ENCODE measurements at regions not wholly inside any gene's neighbourhood (a gene's known extent, or its start where the extent isn't known, plus 50 kb on each side); places are given as distances from the start of the nearest gene placed in this dataset.

- no peak overlapping the region for H3K4me3 Mint-ChIP-seq
- DNase-seq (peak; percentile 27), ATAC-seq (peak; percentile 88)
- peaks cover 10% of the 10 kb centered on the region for H3K27me3 Mint-ChIP-seq
- ChIA-PET POLR2A (interaction anchor here (0.6 to 0.7 kb wide), 2 partner anchors 61 to 504 kb away, joined by 3 to 4 read pairs; no protein-coding TSS in a partner anchor), CTCF (interaction anchor here (0.6 to 7.6 kb wide), 48 partner anchors 9 to 1103 kb away, joined by 3 to 98 read pairs (median 4); partner anchors contain the start of genes RNF182 and SIRT5)
- peaks cover 4% of the 10 kb centered on the region for H3K4me1 Mint-ChIP-seq
- H3K36me3 Mint-ChIP-seq (ENCODE audit: low read depth) = no peaks in the 10 kb centered on the region
- intact Hi-C loops (cut with DNase I, micrococcal nuclease) = loop anchor here (1.0 to 5.0 kb wide), 9 partner anchors 20 to 1175 kb away; partner anchors contain the start of gene SIRT5 (in 1 of the 2)
- H3K27ac Mint-ChIP-seq = no peak overlapping the region
- H3K9me3 Mint-ChIP-seq (ENCODE audit: low read depth) = no peaks in the 10 kb centered on the region
Observed at GRCh38 chr6:14066782-14067406, 50.7 kb upstream of the CD83 start.

GRCh38 chr6:14067656-14068055 is 49.9 kb upstream of the CD83 start:
- no peaks in the 10 kb centered on the region for H3K9me3 Mint-ChIP-seq (ENCODE audit: low read depth)
- ChIA-PET POLR2A (no interaction called here), CTCF (interaction anchor here (0.6 to 7.6 kb wide), 31 partner anchors 8 to 1102 kb away, joined by 3 to 98 read pairs (median 5); partner anchors contain the start of gene RNF182)
- no peaks in the 10 kb centered on the region for H3K36me3 Mint-ChIP-seq (ENCODE audit: low read depth)
- peaks cover 4% of the 10 kb centered on the region for H3K27me3 Mint-ChIP-seq
- DNase-seq (no peak), ATAC-seq (no peak)
- H3K4me1 Mint-ChIP-seq = peaks cover 9% of the 10 kb centered on the region
- no peak overlapping the region for H3K27ac Mint-ChIP-seq
- intact Hi-C loops (cut with DNase I, micrococcal nuclease) = loop anchor here (1.0 to 5.0 kb wide), 8 partner anchors 75 to 1175 kb away; partner anchors contain the start of gene SIRT5 (in 1 of the 2)
- H3K4me3 Mint-ChIP-seq = no peak overlapping the region

Data from activated CD4-positive, alpha-beta T cell treated with anti-CD3 and anti-CD28 coated beads for 36 hours (primary cell).